Thyroid gland (tissue), 4 donors: ENCODE measurements at regions not wholly inside any gene's neighbourhood (a gene's known extent, or its start where the extent isn't known, plus 50 kb on each side); places are given as distances from the start of the nearest gene placed in this dataset.

Experiments
- DNase-seq, 2 donors: peaks; one replicate each; pipeline ENCODE4 v3.0.0-alpha.2; 2019
- H3K27ac ChIP-seq, 3 donors: fragments of 200-600 bp; sonication (generic); 1 replicate in 2 of 3; 2 replicates in 1 of 3; pipeline ENCODE4 v1.5.1; 2016 to 2019; ENCODE audit warnings: mild to moderate bottlenecking in 1 of 3, moderate library complexity in 1 of 3
- H3K27me3 ChIP-seq: fragments of 200-600 bp; sonication (generic); one replicate; pipeline ENCODE4 v1.5.1; 2019
- H3K36me3 ChIP-seq, 2 donors: fragments of 200-600 bp; sonication (generic); one replicate each; pipeline ENCODE4 v1.5.1; 2016 to 2019
- H3K4me1 ChIP-seq, 2 donors: fragments of 200-600 bp; sonication (generic); one replicate each; pipeline ENCODE4 v1.5.1; 2017 to 2019
- H3K4me3 ChIP-seq, 3 donors: fragments of 200-600 bp; sonication (generic); replicated peaks in 1 of 3; 1 replicate in 2 of 3; 2 replicates in 1 of 3; pipeline ENCODE4 v1.5.1; 2016; ENCODE audit warnings: mild to moderate bottlenecking in 1 of 3
- H3K9me3 ChIP-seq: fragments of 200-600 bp; sonication (generic); one replicate; pipeline ENCODE4 v1.5.1; 2017
- POLR2A ChIP-seq, 2 donors: fragments of 450-650 bp; IDR thresholded peaks; one replicate each; pipeline ENCODE4 v1.6.1; 2017; ENCODE audit warnings: antibody characterized with exemption in 2 of 2, mild to moderate bottlenecking in 2 of 2, moderate library complexity in 1 of 2
- WGBS, 2 donors: methylation state at CpG; one replicate each; pipeline ENCODE4 v1.1.5; 2017; 5-methylcytosine and 5-hydroxymethylcytosine counted together
- intact Hi-C: fragments of 100-400 bp; cut with DNase I; formaldehyde crosslinking; loops from one replicate; pipeline ENCODE4 v1.15.1; 2023
- TF ChIP-seq, protein P1 (sequence below), 6 experiments: fragments of 200-600 bp in 3 of 6; fragments of 450-650 bp in 3 of 6; sonication (generic) in 3 of 6; IDR thresholded peaks; one replicate each; pipeline ENCODE4 v1.5.1; 2016 to 2019; ENCODE audit warnings: antibody characterized with exemption in 6 of 6, mild to moderate bottlenecking in 2 of 6, inconsistent platforms in 1 of 6, moderate library complexity in 1 of 6

DNA sequence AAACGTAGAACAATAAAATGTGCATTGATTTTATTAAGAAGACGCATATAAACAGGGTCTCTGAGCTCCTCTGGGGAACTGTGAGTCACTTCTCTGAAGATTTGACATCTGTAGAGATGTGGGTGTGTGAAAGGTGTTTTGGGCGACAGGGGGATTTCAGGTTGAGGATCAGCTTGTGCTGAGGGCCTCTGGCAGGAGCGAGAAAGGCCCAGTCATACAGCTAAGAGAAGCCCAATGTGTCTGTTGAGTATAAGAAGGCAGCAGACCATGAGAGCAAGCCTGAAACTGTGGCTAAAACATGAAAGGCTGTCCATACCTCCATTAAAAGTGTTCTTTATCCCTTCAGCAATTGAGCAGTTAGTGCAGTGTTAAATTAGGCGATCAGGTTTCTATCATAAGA is 406.5 kb upstream of the MON1B start:
- intact Hi-C loops, result no loop called here
- TF ChIP-seq, protein P1, sequence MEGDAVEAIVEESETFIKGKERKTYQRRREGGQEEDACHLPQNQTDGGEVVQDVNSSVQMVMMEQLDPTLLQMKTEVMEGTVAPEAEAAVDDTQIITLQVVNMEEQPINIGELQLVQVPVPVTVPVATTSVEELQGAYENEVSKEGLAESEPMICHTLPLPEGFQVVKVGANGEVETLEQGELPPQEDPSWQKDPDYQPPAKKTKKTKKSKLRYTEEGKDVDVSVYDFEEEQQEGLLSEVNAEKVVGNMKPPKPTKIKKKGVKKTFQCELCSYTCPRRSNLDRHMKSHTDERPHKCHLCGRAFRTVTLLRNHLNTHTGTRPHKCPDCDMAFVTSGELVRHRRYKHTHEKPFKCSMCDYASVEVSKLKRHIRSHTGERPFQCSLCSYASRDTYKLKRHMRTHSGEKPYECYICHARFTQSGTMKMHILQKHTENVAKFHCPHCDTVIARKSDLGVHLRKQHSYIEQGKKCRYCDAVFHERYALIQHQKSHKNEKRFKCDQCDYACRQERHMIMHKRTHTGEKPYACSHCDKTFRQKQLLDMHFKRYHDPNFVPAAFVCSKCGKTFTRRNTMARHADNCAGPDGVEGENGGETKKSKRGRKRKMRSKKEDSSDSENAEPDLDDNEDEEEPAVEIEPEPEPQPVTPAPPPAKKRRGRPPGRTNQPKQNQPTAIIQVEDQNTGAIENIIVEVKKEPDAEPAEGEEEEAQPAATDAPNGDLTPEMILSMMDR (IDR thresholded peaks at IDR 0.05), result no peak
- TF ChIP-seq POLR2A (IDR thresholded peaks at IDR 0.05), result no peak
- Histone ChIP-seq H3K9me3 (no peaks in the 10 kb centered on the region), H3K4me1 (no peaks in the 10 kb centered on the region), H3K27ac (no peak overlapping the region), H3K36me3 (no peaks in the 10 kb centered on the region), H3K27me3 (no peaks in the 10 kb centered on the region), H3K4me3 (no peak overlapping the region)
- no peak for DNase-seq
- WGBS, 2 donors, result 66 to 70% methylated on average over 5 of the region's 5 CpGs

DNA sequence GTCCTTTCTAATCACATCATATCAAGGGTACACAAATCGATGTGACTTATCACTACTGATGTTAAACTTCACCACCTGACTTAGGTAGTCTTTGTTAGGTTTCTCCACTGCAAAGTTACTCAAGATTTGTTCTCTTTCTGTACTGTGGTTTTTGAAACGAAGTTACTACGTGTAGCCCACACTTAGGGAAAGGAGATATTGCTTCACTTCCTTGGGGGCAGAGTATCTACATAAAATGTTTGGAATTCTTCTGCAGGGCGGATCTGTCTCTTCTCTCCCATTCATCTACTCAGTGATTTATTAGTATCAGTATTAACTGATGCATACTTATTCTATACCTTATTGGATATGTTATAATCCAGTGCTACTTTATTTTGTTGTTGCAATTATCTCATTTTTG is 403.6 kb upstream of the MON1B start:
- intact Hi-C loops, result no loop called here
- 84 to 97% methylated on average over 4 of the region's 4 CpGs for WGBS, 2 donors
- H3K9me3 ChIP-seq, result no peaks in the 10 kb centered on the region
- H3K27me3 ChIP-seq, result no peaks in the 10 kb centered on the region
- no peaks in the 10 kb centered on the region for H3K4me1 ChIP-seq
- H3K4me3 ChIP-seq, result no peak overlapping the region
- H3K36me3 ChIP-seq, result no peaks in the 10 kb centered on the region
- TF ChIP-seq POLR2A (IDR thresholded peaks at IDR 0.05), result no peak
- TF ChIP-seq, protein P1 (IDR thresholded peaks at IDR 0.05), result no peak
- no peak for DNase-seq
- H3K27ac ChIP-seq, result no peak overlapping the region

DNA sequence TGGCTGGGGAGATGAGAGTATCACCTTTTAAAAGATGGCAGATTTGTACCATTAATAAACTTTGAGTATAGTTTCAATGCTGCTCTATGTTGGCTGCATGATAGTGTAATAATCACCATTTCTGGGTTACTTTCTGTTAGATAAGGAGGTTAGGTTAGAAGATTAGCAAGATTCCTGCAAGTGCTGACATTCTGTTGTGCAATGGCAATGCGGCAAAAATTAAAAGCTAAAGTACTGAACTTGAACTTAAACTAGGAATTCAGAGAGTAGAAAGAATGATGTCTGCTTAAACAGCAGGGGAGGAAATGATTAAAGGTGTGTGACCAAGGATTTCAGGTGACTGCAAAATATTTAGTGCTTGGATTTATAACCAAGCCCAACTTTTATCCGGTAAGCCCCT is 399.8 kb upstream of the MON1B start:
- intact Hi-C loops, result no loop called here
- no peak for TF ChIP-seq POLR2A (IDR thresholded peaks at IDR 0.05)
- TF ChIP-seq, protein P1 (IDR thresholded peaks at IDR 0.05), result no peak
- no peak overlapping the region for H3K4me3 ChIP-seq
- no peaks in the 10 kb centered on the region for H3K4me1 ChIP-seq
- no peaks in the 10 kb centered on the region for H3K36me3 ChIP-seq
- no peaks in the 10 kb centered on the region for H3K9me3 ChIP-seq
- no peak overlapping the region for H3K27ac ChIP-seq
- no peaks in the 10 kb centered on the region for H3K27me3 ChIP-seq
- DNase-seq, result no peak
- 86 to 87% methylated on average over 2 of the region's 2 CpGs for WGBS, 2 donors

DNA sequence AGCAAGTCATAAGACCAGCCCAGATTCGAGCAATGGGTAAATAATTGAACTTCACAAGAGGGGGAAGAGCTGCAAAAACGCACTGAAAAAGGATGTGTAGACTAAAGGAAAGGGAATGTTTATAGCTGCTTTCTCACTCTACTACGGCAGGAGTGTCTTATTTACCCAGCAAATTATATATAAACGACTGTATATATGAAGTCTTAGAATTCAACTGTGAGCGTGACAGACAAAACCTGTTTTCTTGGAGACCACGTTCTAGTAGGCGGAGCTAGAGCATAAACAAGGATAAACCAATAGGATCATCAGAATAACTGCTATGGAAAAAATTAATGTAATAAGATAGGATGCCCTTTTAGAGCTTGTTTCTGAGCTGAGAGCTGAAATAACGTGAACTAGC is 394.6 kb upstream of the MON1B start:
- Histone ChIP-seq H3K36me3 (no peaks in the 10 kb centered on the region), H3K4me3 (no peak overlapping the region), H3K9me3 (no peaks in the 10 kb centered on the region), H3K27me3 (no peaks in the 10 kb centered on the region), H3K27ac (no peak overlapping the region), H3K4me1 (no peaks in the 10 kb centered on the region)
- TF ChIP-seq, protein P1 (IDR thresholded peaks at IDR 0.05), result no peak
- no peak for TF ChIP-seq POLR2A (IDR thresholded peaks at IDR 0.05)
- intact Hi-C loops, result no loop called here
- DNase-seq, result no peak
- 83% methylated on average over 8 of the region's 8 CpGs for WGBS, 2 donors

DNA sequence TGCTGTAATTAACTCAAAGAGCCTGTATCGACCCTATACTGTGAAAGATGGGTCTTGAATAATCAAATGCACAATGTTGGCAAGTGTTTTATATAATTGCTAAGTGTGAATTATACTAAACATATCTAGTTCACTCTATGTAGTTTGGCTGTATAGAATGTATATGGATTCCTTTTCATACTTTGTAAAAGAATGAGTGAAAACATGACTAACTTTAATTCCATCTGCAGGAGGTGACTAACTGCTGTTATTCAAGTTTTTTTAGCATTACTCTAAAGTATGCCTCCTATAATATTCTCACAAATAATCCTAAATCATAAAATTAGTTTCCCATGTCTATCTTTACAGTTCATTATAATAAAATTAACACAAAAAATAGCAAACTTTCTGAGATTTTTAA is 394.0 kb upstream of the MON1B start:
- DNase-seq, result no peak
- intact Hi-C loops, result no loop called here
- WGBS, 2 donors, result 85 to 87% methylated on average over 1 of the region's 1 CpG
- H3K9me3 ChIP-seq, result no peaks in the 10 kb centered on the region
- H3K27me3 ChIP-seq, result no peaks in the 10 kb centered on the region
- H3K27ac ChIP-seq, result no peak overlapping the region
- no peak overlapping the region for H3K4me3 ChIP-seq
- TF ChIP-seq, protein P1 (IDR thresholded peaks at IDR 0.05), result no peak
- no peak for TF ChIP-seq POLR2A (IDR thresholded peaks at IDR 0.05)
- no peaks in the 10 kb centered on the region for H3K36me3 ChIP-seq
- H3K4me1 ChIP-seq, result no peaks in the 10 kb centered on the region
